ENCODE measurements at regions not wholly inside any gene's neighbourhood (a gene's known extent, or its start where the extent isn't known, plus 50 kb on each side); places are given as distances from the start of the nearest gene placed in this dataset.

DNA sequence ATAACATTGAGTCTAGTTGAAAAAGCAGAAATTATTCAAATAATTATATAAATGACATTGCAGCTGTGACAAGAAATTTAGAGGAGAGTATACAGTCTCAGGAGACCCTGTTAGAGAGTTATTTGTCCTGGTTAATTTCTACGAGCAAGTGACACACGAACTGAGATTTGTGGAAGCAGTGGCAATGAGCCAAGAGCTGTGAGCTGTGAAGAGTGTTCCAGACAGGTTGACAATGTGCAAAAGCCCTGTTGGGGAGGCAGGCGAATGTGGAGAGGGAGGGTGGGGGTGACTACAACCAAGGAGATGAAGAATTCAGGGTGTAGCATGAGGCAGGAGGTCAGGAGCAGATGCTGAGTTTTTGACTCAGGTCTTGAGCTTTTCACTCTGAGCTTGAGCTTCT lies 620.2 kb upstream of the TENM4 start:
- no peak for TF ChIP-seq PKNOX1 (IDR thresholded peaks at IDR 0.05)
- no peak for TF ChIP-seq ELF4 (IDR thresholded peaks at IDR 0.05)
- no peak for TF ChIP-seq SP1 (IDR thresholded peaks at IDR 0.05)
- TF ChIP-seq TARDBP (IDR thresholded peaks at IDR 0.05) = no peak
- no peak for TF ChIP-seq LEF1 (IDR thresholded peaks at IDR 0.05; ENCODE audit: borderline replicate concordance)
- TF ChIP-seq SUZ12 (IDR thresholded peaks at IDR 0.05) = no peak
- no peak for TF ChIP-seq NFRKB (IDR thresholded peaks at IDR 0.05)
- no peak for TF ChIP-seq BHLHE40 (IDR thresholded peaks at IDR 0.05; ENCODE audit: borderline replicate concordance)
- TF ChIP-seq FOXM1 (IDR thresholded peaks at IDR 0.05; ENCODE audit: borderline replicate concordance) = no peak
